ENCODE measurements at regions not wholly inside any gene's neighbourhood (a gene's known extent, or its start where the extent isn't known, plus 50 kb on each side); places are given as distances from the start of the nearest gene placed in this dataset.
A peak's percentile ranks its signal among the peaks of the same experiment; 100 is the strongest.

DNA sequence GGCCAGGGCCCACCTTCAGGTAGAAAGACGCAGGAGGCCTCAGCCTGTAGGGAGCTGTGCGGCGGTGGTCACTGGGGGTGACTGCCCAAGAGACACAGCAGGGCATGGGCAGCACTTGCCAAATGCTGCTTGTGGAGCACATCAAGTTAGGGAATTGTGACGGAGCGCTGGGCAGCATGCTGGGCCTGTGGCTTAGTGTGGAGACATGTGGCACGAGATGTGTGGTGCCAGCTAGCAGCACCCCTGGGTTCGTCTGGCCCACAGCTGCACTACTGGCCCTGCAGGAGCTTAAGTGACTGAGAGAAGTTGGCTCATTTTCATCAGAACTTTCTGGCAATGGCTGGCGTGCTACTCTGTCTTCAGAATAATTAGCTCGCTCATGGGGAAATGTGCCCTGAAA lies 213.1 kb upstream of the SYNDIG1 start:
- no peak for DNase-seq

DNA sequence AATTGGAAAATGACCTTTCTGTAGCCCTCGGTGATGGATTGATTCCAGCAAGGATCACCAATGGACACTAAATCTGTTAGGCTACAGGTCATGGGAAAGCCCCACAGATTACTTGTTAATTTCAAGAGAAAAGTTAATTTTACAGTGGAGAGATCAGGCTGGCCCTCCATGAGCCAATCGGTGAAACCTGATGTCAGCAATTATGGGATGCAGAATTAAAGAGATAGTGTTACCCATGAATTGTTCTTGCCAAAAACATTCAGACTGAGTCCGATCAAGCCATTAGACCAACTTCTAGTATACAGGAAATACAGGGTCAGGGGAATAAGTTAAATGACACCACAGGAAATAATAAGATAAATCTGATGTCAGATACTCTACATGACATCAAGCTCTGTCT lies 214.9 kb upstream of the SYNDIG1 start:
- DNase-seq: no peak

DNA sequence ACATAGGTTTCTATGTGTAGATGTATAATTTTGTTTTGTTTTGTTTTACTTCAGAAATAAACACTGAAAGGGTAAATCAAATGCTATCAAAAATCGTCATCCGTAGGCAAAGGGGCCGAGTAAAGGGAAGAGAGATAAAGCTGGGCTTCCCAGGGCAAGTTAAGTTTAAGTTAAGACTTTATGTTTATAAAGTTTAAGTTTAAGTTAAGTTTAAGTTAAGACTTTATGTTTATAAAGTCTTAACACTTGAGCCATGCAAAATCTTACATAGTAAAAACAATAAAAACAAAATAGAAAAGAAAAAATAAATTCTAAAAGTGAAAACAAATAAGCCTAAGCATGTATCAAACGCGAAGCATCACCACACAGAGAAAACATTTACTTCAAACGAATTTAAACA lies 216.1 kb upstream of the SYNDIG1 start:
- no peak for DNase-seq

DNA sequence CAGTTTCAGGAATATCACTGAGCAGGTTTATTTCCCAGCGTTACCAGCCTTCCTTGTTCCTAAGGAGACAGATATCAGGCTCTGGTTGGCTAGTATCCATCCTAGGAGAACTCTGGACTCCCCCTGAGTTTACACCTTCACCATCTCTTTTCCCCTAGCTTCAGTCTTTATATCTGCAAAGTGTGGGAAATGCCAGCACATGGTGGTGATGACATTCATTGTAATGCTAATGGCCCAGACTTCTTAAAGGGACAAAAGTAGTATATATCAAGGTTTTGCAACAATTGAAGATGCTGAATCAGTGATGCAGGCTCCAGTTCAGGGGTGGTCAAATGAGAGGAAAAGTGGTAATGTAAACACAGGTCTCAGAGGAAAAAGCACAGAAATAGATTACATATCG lies 224.3 kb upstream of the SYNDIG1 start:
- no peak for DNase-seq

DNA sequence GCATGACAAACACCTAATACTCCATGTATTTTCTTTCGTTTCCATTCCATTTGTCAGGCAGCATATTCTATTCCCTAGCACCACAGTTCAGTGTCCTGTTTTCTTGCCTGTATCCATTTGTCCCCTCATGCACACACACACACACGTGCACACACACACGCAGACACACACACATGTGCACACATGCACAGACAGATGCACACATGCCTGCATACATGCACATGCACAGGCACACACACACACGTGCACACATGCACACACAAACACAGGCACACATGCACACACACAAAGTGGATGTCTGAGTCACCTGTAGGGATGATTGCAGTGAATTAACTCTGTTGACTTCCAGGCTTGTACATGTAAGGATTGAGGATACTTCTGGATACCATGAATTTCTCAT lies 226.7 kb upstream of the SYNDIG1 start:
- no peak for DNase-seq

DNA sequence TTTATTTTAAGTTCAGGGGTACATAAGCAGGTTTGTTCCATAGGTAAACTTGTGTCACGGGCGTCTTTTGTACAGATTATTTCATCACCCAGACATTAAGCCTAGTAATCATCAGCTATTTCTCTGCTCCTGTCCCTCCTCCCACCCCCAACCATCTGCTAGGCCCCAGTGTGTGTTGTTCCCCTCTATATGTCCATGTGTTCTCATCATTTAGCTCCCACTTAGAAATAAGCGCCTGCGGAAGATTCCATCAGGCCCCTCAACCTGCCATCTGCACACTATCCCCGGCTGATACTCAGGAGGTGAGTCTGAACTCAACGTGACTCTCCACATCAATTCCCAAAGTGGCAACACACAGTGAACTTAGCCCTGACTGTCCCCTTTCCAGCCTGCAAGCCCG lies 228.0 kb upstream of the SYNDIG1 start:
- no peak for DNase-seq

- no peak for DNase-seq
Observed at GRCh38 chr20:24236963-24237362, 232.5 kb upstream of the SYNDIG1 start.

DNA sequence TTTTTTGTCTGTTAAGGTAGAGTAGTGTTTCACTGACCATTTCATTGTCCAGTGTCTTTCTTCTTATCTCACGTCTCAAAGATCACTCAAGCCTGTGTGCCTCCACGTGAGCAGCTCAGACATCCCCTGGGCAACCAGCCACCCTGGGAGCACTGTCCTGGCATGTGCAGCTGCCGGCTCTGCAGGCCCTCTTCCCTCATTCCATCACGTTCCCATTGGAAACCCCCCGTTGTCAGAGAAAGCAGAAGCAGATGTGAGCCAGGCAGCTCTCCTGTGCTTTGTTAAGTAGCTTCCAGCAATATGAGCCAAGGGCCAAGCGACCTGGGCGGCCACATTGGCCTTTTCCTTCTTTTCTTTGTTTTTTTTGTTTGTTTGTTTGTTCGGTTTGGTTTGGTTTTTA lies 233.2 kb upstream of the SYNDIG1 start:
- DNase-seq: no peak

DNA sequence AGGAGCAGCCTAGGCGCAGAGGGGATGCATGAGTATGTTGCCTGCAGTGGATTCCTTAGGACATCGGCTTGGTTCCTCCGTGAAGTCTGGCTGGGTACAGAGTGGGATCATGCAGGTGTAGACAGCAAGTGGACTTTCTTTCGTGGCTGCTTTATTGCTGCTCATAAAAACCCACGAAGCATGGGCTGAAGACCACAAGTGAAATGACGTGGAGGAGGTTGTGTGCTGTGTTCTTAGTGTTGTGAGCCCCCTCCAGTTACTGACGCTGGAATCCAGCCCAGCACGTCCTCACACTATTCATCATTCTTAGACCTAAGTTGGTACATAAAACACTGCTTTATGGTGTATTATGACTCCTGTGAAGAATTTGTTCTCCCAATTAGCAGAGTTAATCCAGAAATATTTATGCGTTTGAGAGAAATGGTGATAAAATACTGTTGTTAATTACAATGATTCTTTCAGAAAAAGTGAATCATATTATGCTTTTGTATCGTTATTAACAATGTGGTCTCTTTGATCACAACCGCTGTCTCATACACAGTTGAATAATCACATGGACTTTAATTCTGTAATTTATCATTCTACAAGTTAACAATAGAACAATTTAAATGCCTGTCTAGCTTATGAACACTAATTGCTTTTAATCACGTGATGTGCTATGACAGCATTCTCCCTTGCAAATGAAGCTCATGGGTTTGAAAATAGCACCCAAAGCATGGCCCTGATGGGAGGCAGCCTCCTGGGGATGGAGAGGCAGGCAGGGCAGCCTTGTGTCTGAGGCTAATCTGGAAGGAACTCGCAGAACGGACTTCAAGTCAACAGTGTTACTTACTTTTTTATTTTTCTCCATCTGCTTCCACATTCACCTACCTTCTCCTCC lies 233.9 kb upstream of the SYNDIG1 start:
- no peak for DNase-seq

GRCh38 chr20:24227600-24227999 lies 239.0 kb upstream of the GGTLC1 start:
- DNase-seq: no peak

GRCh38 chr20:24212494-24212893 lies 223.9 kb upstream of the GGTLC1 start:
- no peak for DNase-seq

DNA sequence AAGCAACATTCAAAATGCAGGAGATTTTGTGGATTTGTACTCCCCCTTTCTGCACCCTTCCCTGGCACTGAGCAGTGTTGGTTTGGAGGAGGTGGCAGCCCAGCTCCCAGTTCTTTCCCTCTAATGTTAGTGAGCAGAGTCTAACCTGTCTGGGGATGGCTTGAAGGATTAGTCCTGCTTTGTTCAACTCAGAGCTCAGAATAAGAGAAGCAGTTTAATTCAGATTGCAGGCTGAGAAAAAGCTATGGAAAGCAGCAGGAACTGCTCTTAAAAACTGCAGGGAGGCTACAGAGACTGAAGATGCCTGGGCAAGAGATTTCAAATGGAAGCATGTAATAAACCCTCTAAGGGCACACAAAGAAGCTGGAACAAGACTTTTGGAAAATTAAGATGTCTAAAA lies 223.4 kb upstream of the GGTLC1 start:
- DNase-seq: no peak

GRCh38 chr20:24210356-24210755 lies 221.8 kb upstream of the GGTLC1 start:
- DNase-seq: no peak

DNA sequence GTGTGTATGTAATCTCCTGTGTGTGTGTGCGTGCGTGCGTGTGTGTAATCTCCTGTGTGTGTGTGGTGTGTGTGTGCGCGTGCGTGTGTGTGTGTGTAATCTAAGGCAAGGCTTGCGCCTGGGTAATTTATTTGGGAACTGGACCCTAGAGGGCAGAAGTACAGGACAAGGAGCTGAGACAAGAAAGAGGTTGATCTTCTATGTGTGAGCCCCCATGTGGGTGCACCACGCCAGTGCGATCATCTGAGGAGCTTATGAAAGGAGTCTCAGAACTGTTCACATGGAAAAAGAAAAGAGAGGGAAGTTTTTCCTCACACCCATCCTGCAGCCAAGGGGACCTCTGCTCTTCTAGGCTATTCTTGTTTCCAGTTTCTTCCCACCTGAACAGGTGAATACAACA lies 220.1 kb upstream of the GGTLC1 start:
- peak; percentile 32 for DNase-seq

GRCh38 chr20:24207803-24208300 lies 219.3 kb upstream of the GGTLC1 start:
- no peak for DNase-seq

DNA sequence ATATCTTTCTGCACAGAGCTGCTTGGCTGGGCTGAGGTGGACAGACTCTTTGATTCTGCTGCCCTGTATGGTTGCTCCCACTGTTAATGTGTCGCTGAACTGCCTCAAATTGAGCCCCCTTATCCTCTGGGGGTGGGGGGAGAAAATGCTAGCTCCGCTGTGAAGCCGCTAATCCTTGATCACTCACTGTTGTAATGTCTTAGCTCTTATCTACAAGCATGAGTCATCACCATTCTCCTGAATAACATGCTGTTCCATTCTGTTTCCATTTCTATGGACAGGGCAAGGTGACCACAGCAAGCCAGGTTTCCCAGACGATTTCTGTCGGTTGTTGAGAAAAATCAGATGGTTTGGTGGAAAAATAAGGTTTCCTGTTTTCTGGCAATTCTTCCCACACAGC lies 218.4 kb upstream of the GGTLC1 start:
- DNase-seq: no peak

DNA sequence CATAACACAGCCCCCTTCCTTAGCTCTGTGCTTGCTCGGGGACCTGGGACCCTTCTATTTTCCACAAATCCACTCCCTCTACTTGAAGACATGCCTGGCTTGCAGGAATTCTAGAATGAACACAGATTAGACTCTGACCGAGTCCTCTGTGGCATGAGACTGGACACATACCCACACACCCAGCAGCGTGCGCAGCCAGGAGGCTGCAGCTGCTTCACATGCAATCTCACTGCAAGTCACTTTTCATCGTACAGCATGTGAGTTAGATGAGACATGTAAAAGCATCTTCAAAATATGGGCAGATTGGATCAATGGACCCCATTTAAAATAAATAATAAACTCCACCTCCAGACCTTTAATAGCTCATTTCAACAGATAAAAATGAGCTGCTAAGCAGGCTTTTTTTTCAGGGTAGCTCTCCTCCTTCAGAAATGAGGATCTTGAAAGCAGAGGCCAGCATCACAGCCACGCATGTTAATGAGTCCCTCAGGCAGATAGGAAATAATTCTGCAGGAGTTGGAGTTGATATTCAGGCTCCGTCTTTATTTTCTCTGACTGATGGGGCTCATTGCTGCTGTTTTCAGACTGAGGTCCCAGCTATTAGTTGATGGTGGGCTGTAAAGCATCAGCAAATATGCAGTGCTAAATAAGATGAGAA lies 215.1 kb upstream of the GGTLC1 start:
- DNase-seq: no peak

- no peak for DNase-seq
Observed at GRCh38 chr20:24199501-24199900, 210.9 kb upstream of the GGTLC1 start.

DNA sequence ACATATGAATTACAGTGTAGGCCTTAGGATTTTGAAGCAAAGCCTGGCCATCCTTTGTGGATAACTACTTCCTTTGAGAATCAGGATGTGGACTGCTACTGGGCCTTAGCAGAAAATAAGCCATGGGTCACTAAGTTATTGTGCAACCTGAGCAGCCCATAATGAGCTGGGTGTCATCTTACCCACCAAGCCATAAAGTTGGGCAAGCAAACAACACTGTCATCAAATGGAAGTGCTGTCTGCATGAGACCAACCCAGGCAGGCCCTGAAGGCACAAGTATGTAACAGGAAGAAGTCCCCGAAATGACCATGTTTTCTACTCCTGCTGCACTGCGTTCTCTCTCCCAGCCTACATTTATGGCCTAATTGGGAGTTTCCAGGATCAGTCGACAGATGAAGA lies 205.6 kb upstream of the GGTLC1 start:
- DNase-seq: no peak

GRCh38 chr20:24190905-24191304 lies 202.3 kb upstream of the GGTLC1 start:
- DNase-seq: no peak

- DNase-seq: no peak
Observed at GRCh38 chr20:24185791-24186190, 197.2 kb upstream of the GGTLC1 start.

GRCh38 chr20:24181151-24181550 lies 192.6 kb upstream of the GGTLC1 start:
- no peak for DNase-seq

- no peak for DNase-seq
Observed at GRCh38 chr20:24169256-24169655, 180.7 kb upstream of the GGTLC1 start.

GRCh38 chr20:24166412-24166811 lies 177.8 kb upstream of the GGTLC1 start:
- no peak for DNase-seq

DNA sequence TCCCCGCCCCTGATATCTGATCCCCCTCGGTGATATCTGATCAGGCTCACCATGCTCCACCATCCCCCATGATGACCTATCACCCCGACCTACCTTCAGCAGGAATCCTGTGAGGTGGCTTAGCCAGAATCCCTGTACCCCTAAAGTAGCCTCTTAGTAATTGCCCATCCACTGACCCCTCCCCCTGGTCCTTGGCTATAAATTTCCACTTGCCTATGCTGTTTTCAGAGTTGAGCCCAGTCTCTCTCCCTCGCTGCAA lies 177.5 kb upstream of the GGTLC1 start:
- DNase-seq: no peak
